Parathyroid adenoma (tissue), 2 donors: ENCODE measurements at regions not wholly inside any gene's neighbourhood (a gene's known extent, or its start where the extent isn't known, plus 50 kb on each side); places are given as distances from the start of the nearest gene placed in this dataset.

ENCODE experiments used
- H2AFZ ChIP-seq: fragments of 300-600 bp; sonication (generic); one replicate; pipeline ENCODE4 v1.7.0; 2017; ENCODE audit warnings: antibody characterized with exemption, mild to moderate bottlenecking
- H3K27ac ChIP-seq: fragments of 300-600 bp; sonication (generic); one replicate; pipeline ENCODE4 v1.7.0; 2017
- H3K27me3 ChIP-seq: fragments of 300-600 bp; sonication (generic); one replicate; pipeline ENCODE4 v1.7.0; 2017; ENCODE audit warnings: low read length; ENCODE audit not compliant: control insufficient read depth, insufficient read depth
- H3K36me3 ChIP-seq: fragments of 300-600 bp; sonication (generic); one replicate; pipeline ENCODE4 v1.7.0; 2017; ENCODE audit warnings: low read length; ENCODE audit not compliant: control insufficient read depth, insufficient read depth
- H3K4me1 ChIP-seq: fragments of 300-600 bp; sonication (generic); one replicate; pipeline ENCODE4 v1.7.0; 2017; ENCODE audit warnings: control low read depth
- H3K4me2 ChIP-seq: fragments of 300-600 bp; sonication (generic); one replicate; pipeline ENCODE4 v1.7.0; 2017; ENCODE audit warnings: low read length
- H3K4me3 ChIP-seq: fragments of 300-600 bp; sonication (generic); one replicate; pipeline ENCODE4 v1.7.0; 2017; ENCODE audit warnings: low read depth, low read length
- H3K79me2 ChIP-seq: fragments of 300-600 bp; sonication (generic); one replicate; pipeline ENCODE4 v1.7.0; 2017; ENCODE audit warnings: control low read depth
- H3K9ac ChIP-seq: fragments of 300-600 bp; sonication (generic); one replicate; pipeline ENCODE4 v1.7.0; 2017; ENCODE audit warnings: mild to moderate bottlenecking
- H3K9me3 ChIP-seq: fragments of 300-600 bp; sonication (generic); one replicate; pipeline ENCODE4 v1.7.0; 2017; ENCODE audit warnings: low read length; ENCODE audit not compliant: control insufficient read depth
- CTCF ChIP-seq: fragments of 300-600 bp; sonication (generic); IDR thresholded peaks from one replicate; pipeline ENCODE4 v1.7.0; 2017; ENCODE audit warnings: antibody characterized with exemption, mild to moderate bottlenecking
- donor health status: primary hyperparathyroidism.

GRCh38 chr9:117906763-117907162 is 202.6 kb downstream of the TLR4 start:
- Histone ChIP-seq H3K9me3 (no peaks in the 10 kb centered on the region), H3K4me1 (no peaks in the 10 kb centered on the region), H3K9ac (no peak overlapping the region), H3K79me2 (no peaks in the 10 kb centered on the region), H3K4me2 (no peak overlapping the region), H3K27ac (no peak overlapping the region), H3K4me3 (no peak overlapping the region), H3K27me3 (no peaks in the 10 kb centered on the region), H3K36me3 (no peaks in the 10 kb centered on the region), H2AFZ (no peak overlapping the region)
- TF ChIP-seq CTCF: no peak

- Histone ChIP-seq H3K9me3 (no peaks in the 10 kb centered on the region), H3K4me2 (no peak overlapping the region), H3K79me2 (no peaks in the 10 kb centered on the region), H3K36me3 (no peaks in the 10 kb centered on the region), H3K27ac (no peak overlapping the region), H3K4me1 (no peaks in the 10 kb centered on the region), H3K9ac (no peak overlapping the region), H3K27me3 (no peaks in the 10 kb centered on the region), H3K4me3 (no peak overlapping the region), H2AFZ (no peak overlapping the region)
- no peak for TF ChIP-seq CTCF
These were observed 203.2 kb downstream of the TLR4 start for GRCh38 chr9:117907420-117907819.

GRCh38 chr9:117916291-117916690 is 212.1 kb downstream of the TLR4 start:
- Histone ChIP-seq H3K79me2 (no peaks in the 10 kb centered on the region), H3K4me3 (no peak overlapping the region), H3K9me3 (no peaks in the 10 kb centered on the region), H3K36me3 (no peaks in the 10 kb centered on the region), H3K4me1 (no peaks in the 10 kb centered on the region), H3K4me2 (no peak overlapping the region), H3K9ac (no peak overlapping the region), H3K27me3 (no peaks in the 10 kb centered on the region), H2AFZ (no peak overlapping the region), H3K27ac (no peak overlapping the region)
- TF ChIP-seq CTCF: no peak

- Histone ChIP-seq H3K4me2 (no peak overlapping the region), H3K4me3 (no peak overlapping the region), H3K9ac (no peak overlapping the region), H3K4me1 (no peaks in the 10 kb centered on the region), H3K9me3 (no peaks in the 10 kb centered on the region), H3K79me2 (no peaks in the 10 kb centered on the region), H2AFZ (no peak overlapping the region), H3K27me3 (no peaks in the 10 kb centered on the region), H3K36me3 (no peaks in the 10 kb centered on the region), H3K27ac (no peak overlapping the region)
- TF ChIP-seq CTCF: no peak
These were observed 213.7 kb downstream of the TLR4 start for GRCh38 chr9:117917873-117918272.

- no peak for TF ChIP-seq CTCF
- H3K4me2 ChIP-seq: no peak overlapping the region
- no peaks in the 10 kb centered on the region for H3K9me3 ChIP-seq
- no peaks in the 10 kb centered on the region for H3K79me2 ChIP-seq
- no peak overlapping the region for H3K9ac ChIP-seq
- no peaks in the 10 kb centered on the region for H3K4me1 ChIP-seq
- no peaks in the 10 kb centered on the region for H3K27me3 ChIP-seq
- H2AFZ ChIP-seq: no peak overlapping the region
- H3K27ac ChIP-seq: no peak overlapping the region
- H3K36me3 ChIP-seq: no peaks in the 10 kb centered on the region
- no peak overlapping the region for H3K4me3 ChIP-seq
These were observed 215.3 kb downstream of the TLR4 start for GRCh38 chr9:117919538-117919937.
